ACC112 (cell line): ENCODE measurements at regions not wholly inside any gene's neighbourhood (a gene's known extent, or its start where the extent isn't known, plus 50 kb on each side); places are given as distances from the start of the nearest gene placed in this dataset.

Experiments
- H2AFZ ChIP-seq: fragments of 200-600 bp; sonication (generic); one replicate; pipeline ENCODE4 v1.6.0; 2017; ENCODE audit warnings: antibody characterized with exemption, low read length; ENCODE audit not compliant: unreplicated experiment
- H3K27ac ChIP-seq: fragments of 200-600 bp; sonication (generic); 2 replicates; pipeline ENCODE4 v1.5.1; 2014; ENCODE audit warnings: low read depth, mild to moderate bottlenecking, antibody characterized with exemption, low read length, moderate library complexity
- H3K27me3 ChIP-seq: fragments of 200-600 bp; sonication (generic); 2 replicates; pipeline ENCODE4 v1.6.1; 2014; ENCODE audit warnings: mild to moderate bottlenecking, antibody characterized with exemption, low read length, moderate library complexity, mixed read lengths; ENCODE audit not compliant: insufficient read depth
- H3K36me3 ChIP-seq: fragments of 200-600 bp; sonication (generic); 2 replicates; pipeline ENCODE4 v1.6.1; 2016; ENCODE audit warnings: mild to moderate bottlenecking, antibody characterized with exemption, low read length, moderate library complexity, mixed read lengths; ENCODE audit not compliant: insufficient read depth
- H3K4me1 ChIP-seq: fragments of 200-600 bp; sonication (generic); one replicate; pipeline ENCODE4 v1.6.1; 2016; ENCODE audit warnings: low read length, mixed read lengths; ENCODE audit not compliant: insufficient read depth, unreplicated experiment, control insufficient read depth
- H3K4me3 ChIP-seq: fragments of 200-600 bp; sonication (generic); 2 replicates; pipeline ENCODE4 v1.5.1; 2014; ENCODE audit warnings: mild to moderate bottlenecking, low read depth, low read length
- H3K79me2 ChIP-seq: fragments of 200-600 bp; sonication (generic); one replicate; pipeline ENCODE4 v1.6.0; 2016; ENCODE audit warnings: low read length; ENCODE audit not compliant: control insufficient read depth, unreplicated experiment, insufficient read depth

DNA sequence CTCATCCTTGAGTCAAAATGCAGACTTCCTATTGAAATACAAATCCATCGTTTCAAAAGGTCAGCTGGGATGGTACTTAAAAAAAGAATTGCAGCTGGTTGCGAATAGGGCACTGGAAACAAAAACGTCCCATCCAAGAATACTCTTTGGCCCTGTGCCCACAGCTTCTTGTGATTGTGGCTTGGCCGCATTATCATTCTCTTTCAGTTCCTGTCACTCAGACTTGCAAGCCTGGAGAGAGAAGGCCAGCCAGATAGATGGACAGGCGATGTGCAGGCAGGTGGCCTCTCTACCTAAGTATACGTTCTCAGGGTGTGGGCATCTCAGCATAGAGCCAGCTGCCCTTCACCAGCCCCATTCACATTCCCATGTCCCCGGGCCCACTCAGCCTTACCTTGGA lies 208.5 kb upstream of the ZNF536 start:
- H3K27ac ChIP-seq, result no peak overlapping the region
- no peak overlapping the region for H3K4me3 ChIP-seq
- H2AFZ ChIP-seq, result no peak overlapping the region
- H3K4me1 ChIP-seq, result no peaks in the 10 kb centered on the region
- no peaks in the 10 kb centered on the region for H3K27me3 ChIP-seq
- H3K79me2 ChIP-seq, result no peaks in the 10 kb centered on the region
- H3K36me3 ChIP-seq, result no peaks in the 10 kb centered on the region

DNA sequence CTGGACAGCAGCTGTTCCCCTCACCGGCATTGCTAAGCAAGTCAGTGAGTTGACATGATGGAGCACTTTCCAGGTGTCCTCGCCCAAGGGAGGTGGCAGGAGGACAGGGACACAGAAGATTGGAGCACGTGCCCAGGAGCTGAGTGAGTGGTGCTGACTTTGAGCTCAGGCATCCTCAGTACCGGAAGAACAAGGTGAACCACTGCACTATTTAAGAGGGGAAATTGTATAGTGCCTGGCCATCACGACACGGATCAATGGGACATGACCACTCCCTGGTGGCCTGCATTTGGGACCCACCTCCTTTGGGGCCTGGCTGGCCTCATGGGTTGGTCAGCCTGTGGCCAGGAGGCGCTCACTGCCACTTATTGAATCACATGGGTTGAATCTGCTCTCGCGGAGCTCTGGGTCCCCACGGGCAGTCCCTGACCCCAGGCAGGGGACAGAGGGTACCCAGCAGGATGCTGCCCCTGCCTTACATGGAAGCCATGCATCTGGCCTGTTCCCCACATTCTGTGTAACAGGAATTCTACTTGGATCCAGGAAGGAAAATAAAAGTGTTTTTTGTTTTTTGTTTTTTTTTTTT lies 206.9 kb upstream of the ZNF536 start:
- Histone ChIP-seq H3K79me2 (no peaks in the 10 kb centered on the region), H3K4me3 (no peak overlapping the region), H2AFZ (no peak overlapping the region), H3K27me3 (no peaks in the 10 kb centered on the region), H3K4me1 (no peaks in the 10 kb centered on the region), H3K27ac (no peak overlapping the region), H3K36me3 (no peaks in the 10 kb centered on the region)

DNA sequence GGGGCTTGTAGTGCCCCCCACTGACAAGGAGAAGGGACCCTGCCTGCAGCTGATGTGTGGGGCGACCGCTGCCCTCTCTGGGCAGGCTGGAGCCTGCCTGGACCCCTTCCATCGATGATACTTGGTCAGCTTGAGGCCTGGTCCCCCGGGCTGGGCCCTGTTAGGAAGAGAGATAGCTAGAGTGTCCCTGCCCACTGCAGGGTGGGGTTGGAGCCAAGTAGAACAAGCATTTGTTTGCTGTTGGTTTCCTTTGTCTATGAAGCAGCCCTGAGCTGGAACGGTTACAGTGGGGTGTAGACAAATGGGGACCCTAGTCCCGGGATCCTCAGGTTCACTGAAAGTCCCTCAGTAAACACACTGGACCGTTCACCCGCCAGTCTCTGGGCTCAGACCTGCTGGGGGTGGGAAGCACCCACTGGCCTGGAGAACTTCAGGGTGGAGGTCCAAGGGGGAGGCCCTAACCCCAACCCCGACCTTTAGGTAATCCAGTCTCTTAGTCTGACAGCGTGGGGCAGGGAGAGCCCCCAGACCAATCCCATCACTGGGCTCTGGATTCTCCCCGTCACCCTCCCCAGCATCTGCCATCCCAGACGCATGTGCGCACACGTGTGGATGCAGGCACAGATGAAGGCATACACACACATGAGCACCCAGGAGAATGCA lies 204.8 kb upstream of the ZNF536 start:
- Histone ChIP-seq H3K27me3 (no peaks in the 10 kb centered on the region), H3K4me3 (no peak overlapping the region), H2AFZ (no peak overlapping the region), H3K4me1 (no peaks in the 10 kb centered on the region), H3K36me3 (no peaks in the 10 kb centered on the region), H3K79me2 (no peaks in the 10 kb centered on the region), H3K27ac (no peak overlapping the region)

DNA sequence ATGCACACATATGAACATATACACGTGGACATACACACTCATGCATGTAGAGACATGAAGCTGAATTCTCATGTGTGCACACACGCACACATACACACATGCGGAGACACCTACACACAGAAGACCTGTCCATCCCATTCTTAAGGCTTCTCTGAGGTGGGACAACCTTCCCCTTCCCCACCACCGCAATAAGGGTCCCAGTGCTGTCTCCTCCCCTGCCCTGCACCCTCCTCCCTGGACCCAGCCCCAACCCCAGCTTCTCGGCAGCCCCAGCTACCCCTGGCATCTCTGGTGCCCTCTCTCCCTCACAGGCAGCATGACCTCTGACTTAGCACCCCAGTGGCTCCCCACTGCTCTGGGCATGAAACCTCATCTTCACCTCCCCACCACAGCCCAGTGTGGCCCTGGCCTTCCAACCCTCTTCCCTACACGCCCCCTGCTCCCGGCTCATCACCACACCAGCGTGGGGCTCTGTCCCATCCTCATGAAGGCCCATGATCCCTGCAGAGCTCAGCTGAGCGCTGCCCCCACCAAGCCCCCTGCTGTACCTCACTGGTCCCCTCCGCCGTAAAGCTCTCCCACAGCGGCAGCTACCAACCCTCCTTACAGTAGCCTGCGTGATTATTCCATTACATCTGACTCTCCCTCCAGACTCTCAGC lies 204.1 kb upstream of the ZNF536 start:
- Histone ChIP-seq H3K4me3 (no peak overlapping the region), H3K27ac (no peak overlapping the region), H3K4me1 (no peaks in the 10 kb centered on the region), H2AFZ (no peak overlapping the region), H3K36me3 (no peaks in the 10 kb centered on the region), H3K27me3 (no peaks in the 10 kb centered on the region), H3K79me2 (no peaks in the 10 kb centered on the region)

DNA sequence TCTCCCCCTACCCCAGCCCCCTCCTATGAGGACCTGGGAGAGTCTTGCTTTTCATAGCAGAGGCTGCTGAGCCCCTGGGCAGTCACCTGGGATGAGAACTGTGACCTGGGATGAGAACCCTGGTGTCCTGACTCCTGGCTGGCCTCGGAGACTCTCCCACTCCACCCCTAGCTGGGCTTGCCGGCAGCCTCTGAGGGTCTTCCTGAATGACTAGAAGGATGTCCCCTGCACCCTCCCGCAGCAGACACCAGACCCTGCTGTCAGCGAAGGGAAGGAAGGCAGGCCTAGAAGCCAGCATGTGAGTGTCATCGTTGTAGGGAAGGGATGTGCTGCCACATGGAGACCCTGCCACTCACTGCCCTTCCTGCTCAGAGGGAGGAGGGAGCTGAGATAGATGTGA lies 203.4 kb upstream of the ZNF536 start:
- Histone ChIP-seq H3K79me2 (no peaks in the 10 kb centered on the region), H3K27ac (no peak overlapping the region), H3K36me3 (no peaks in the 10 kb centered on the region), H2AFZ (no peak overlapping the region), H3K27me3 (no peaks in the 10 kb centered on the region), H3K4me1 (no peaks in the 10 kb centered on the region), H3K4me3 (no peak overlapping the region)

DNA sequence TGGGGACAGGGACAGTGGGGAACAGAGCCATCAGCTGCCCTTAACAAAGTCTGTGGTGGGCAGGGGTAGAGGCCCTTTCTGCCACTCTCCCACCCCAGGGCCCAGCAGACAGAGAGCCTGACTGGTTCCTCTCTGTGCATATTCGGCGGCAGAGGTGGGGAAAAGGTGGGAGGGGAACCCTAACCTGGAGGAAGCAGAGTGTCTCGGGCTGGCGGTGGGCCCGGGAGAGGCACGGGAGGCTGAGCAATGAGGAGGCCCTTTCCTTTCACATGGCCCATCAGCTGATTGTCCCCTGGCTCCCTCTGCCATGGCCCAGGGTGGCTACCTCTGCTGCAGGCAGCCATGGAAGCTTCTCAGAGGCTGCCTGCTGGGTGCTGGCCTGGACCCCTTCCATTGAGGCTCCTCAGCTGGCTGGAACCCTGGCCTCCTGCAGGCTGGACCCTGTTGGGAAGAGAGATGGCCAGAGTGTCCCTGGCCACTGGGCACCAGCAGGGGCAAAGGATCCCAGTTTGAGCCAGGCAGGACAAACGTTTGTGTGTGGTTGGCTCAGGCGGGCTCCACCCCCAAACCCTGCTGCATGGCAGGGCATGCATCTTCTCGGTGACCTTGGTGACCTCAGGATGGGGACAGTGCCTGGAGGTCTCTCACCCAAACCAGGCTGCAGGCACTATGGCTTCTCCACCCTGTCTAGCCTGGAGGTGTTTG lies 202.8 kb upstream of the ZNF536 start:
- Histone ChIP-seq H3K27ac (no peak overlapping the region), H3K79me2 (no peaks in the 10 kb centered on the region), H3K4me3 (no peak overlapping the region), H3K27me3 (no peaks in the 10 kb centered on the region), H3K4me1 (no peaks in the 10 kb centered on the region), H2AFZ (no peak overlapping the region), H3K36me3 (no peaks in the 10 kb centered on the region)

DNA sequence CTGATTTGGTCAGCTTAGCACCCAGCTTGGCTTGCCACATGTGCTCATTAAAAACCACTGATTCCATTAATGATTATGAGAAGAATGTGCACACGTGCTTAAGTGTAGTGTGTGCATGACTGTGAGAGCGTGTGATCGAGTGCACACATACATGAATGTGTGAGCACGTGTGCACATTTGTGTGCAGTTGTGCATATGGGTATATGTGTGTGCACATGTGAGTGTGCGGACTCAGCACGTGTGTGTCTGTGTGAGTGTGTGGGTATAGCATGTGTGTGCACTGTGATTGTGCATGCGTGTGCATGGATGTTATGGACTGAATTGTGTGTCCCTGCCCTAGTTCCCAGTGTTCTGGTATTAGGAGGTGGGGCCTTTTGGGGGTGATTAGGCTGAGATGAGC lies 202.1 kb upstream of the ZNF536 start:
- Histone ChIP-seq H3K79me2 (no peaks in the 10 kb centered on the region), H3K4me3 (no peak overlapping the region), H3K27ac (no peak overlapping the region), H2AFZ (no peak overlapping the region), H3K4me1 (no peaks in the 10 kb centered on the region), H3K36me3 (no peaks in the 10 kb centered on the region), H3K27me3 (no peaks in the 10 kb centered on the region)

DNA sequence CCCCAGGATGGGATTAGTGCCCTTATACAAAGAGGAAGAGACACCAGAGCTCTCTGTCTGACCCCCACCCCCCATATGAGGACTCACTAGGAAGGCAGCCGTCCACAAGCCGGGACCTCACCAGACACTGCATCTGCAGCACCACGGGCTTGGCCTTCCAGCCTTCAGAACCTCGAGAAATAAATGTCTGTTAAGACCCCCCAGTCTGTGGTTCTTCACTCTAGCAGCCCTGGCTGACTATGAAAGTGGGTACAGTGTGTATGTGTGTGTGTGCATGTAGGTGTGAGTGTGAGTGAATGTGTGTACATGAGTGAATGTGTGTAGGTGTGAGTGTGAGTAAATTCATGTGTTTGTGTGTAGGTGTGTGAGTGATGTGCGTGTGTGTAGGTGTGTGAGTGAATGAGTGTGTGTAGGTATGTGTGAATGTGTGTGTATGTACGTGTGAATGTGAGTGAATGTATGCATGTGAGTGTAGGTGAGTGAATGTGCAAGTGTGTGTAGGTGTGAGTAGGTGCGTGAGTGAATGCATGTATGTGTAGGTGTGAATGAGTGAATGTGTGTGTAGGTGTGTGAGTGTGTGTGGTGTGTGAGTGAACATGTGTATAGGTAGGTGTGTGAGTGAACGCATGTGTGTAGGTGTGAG lies 201.6 kb upstream of the ZNF536 start:
- Histone ChIP-seq H3K79me2 (no peaks in the 10 kb centered on the region), H3K4me1 (no peaks in the 10 kb centered on the region), H3K27ac (no peak overlapping the region), H3K4me3 (no peak overlapping the region), H3K36me3 (no peaks in the 10 kb centered on the region), H2AFZ (no peak overlapping the region), H3K27me3 (no peaks in the 10 kb centered on the region)

DNA sequence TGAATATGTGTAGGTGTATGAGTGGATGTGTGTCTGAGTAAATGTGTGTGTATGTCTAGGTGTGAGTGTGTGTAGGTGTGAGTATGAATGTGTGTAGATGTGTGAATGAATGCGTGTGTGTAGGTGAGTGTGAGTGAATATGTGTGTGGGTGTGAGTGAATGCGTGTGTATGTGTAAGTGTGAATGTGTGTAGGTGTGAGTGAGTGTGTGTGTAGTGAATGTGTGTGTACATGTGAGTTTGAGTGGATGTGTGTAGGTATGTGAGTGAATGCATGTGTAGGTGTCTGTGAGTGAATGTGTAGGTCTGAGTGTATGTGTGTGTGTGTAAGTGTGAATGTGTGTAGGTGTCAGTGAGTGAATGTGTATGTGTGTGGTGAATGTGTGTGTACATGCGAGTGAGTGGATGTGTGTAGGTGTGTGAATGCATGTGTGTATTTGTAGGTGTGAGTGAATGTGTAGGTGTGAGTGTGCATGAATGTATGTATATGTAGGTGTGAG lies 201.0 kb upstream of the ZNF536 start:
- Histone ChIP-seq H3K27ac (no peak overlapping the region), H3K27me3 (no peaks in the 10 kb centered on the region), H3K79me2 (no peaks in the 10 kb centered on the region), H3K4me3 (no peak overlapping the region), H3K36me3 (no peaks in the 10 kb centered on the region), H2AFZ (no peak overlapping the region), H3K4me1 (no peaks in the 10 kb centered on the region)

DNA sequence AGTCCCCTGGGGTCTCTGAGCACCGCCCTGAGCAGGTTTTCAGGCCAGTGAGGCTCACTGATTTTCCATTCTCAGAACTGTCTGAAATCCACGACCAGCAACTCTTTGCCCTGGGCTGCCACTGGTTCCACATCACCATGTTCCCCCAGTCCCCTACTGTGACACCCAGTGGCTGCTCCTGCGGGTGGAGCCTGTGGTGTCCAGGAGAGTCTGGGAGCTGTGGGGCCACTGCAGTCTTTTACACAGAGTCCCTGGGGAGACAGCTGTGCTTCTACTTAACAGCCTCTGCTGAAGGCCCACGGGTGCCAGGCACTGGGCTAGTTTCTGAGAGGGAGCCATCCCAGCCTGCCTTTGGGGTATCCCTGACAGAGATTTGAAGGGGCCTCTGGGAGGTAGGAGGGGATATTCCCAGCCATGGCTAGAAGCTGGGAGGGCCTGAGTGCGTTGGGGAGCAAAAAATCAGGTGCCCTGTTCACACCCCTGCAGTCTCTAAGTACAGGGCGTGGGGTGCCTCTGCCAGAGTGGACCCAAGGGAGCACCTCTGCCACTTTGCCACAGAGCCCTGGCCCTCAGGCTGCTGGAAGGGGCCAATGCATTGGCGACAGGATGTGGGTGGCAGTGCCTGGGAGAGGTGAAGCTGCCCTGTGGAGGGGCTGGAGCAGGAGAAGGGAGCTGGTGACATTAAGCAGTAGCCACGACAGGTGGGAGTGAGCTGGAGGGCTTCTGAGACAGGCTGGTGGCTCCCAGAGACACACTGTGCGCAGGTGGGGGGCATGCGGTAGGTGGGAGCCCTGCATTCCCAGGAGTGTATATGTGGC lies 200.2 kb upstream of the ZNF536 start:
- Histone ChIP-seq H3K27me3 (no peaks in the 10 kb centered on the region), H2AFZ (no peak overlapping the region), H3K79me2 (no peaks in the 10 kb centered on the region), H3K36me3 (no peaks in the 10 kb centered on the region), H3K4me1 (no peaks in the 10 kb centered on the region), H3K27ac (no peak overlapping the region), H3K4me3 (no peak overlapping the region)
